ENCODE measurements at regions not wholly inside any gene's neighbourhood (a gene's known extent, or its start where the extent isn't known, plus 50 kb on each side); places are given as distances from the start of the nearest gene placed in this dataset.

GRCh38 chr18:28777756-28778155 lies 600.8 kb upstream of the CDH2 start:
- TF ChIP-seq EZH2 (IDR thresholded peaks at IDR 0.05; ENCODE audit: borderline replicate concordance, control insufficient read depth, low read depth, low read length) (no peak), CTCF (IDR thresholded peaks at IDR 0.05 in 2 of 3, conservative IDR thresholded peaks at IDR 0.05 in 1 of 3; ENCODE audit: control insufficient read depth in 2 of 3, extremely low read depth in 1 of 3, insufficient read depth in 1 of 3, low read depth in 3 of 3, low read length in 3 of 3) (no peak), TCF12 (IDR thresholded peaks at IDR 0.05; ENCODE audit: low read depth, low read length) (no peak), DPF2 (IDR thresholded peaks at IDR 0.05) (no peak), RUNX3 (IDR thresholded peaks at IDR 0.05; ENCODE audit: low read length) (no peak), POLR2AphosphoS5 (IDR thresholded peaks at IDR 0.05; ENCODE audit: low read length) (no peak), ESRRA (IDR thresholded peaks at IDR 0.05; ENCODE audit: low read length) (no peak)
